ENCODE measurements at regions not wholly inside any gene's neighbourhood (a gene's known extent, or its start where the extent isn't known, plus 50 kb on each side); places are given as distances from the start of the nearest gene placed in this dataset.
"Not testable (repeated sequence)": the region's sequence is repeated elsewhere in the genome, so short reads cannot be mapped to it uniquely, and the experiment has no call there.

GRCh38 chr20:40280616-40281015, 408.4 kb downstream of the MAFB start:
- DNase-seq: no peak

DNA sequence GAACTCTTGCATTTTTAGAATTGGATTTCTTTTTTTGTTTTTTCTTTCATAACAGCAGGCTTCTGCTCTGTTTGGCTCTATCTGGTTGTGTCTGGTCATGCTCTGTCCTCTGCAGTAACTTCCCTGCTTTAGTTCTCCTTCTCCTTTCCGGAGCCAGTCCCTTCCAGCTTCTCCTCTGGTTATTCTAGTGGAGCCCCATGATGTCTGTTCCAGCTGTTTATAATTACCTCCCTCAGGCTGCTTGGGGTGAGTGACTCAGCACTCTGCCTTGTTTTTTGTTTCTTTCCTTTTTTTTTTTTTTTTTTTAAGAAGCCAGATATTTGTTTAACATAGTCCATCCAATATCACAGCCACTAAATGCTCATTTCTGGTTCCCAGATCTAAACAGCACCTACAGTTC, 409.6 kb downstream of the MAFB start:
- peak in 5 of 56 donors; percentile 4 to 34 (median 4) for DNase-seq

DNA sequence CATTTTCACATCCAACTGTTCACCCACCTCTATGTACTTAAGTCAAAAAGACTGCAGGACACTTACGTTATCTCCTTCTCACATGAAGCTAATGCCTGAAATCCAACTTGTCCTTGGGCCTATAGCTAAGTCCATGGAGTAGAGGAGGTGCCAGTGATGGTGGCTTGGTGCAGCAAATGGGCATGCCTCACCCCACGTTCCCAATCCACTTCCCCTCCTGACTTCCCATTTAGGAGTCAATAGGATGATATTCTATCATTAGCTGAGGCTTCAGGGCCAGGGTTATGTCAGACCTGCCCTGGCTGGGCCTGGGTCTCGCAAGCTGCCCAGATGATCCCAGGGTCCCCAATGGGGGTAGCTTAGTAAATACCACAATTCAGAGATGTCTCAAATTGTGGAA, 410.4 kb downstream of the MAFB start:
- no peak for DNase-seq

DNA sequence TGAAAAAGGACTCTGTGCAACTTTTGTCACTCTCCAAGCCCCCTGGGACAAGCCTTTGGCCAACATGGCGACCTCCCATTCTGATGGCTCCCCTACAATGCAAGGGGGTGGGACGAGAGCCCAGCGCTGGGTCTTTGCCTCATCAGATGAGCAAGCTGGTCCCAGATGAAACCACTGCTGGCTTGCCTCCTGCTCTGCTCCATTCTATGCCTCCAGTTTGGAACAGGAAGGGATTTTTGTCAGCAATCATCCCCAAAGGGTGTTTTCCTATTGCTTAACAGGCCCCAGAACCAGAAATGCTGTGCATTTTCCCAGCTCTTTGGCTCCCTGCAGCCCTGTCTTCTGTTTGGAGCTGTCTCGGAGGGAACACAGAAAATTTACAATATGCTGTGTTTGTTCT, 412.7 kb downstream of the MAFB start:
- DNase-seq: no peak

GRCh38 chr20:40275738-40276137, 413.3 kb downstream of the MAFB start:
- no peak for DNase-seq

- DNase-seq: no peak
Observed at GRCh38 chr20:40274912-40275533, 414.0 kb downstream of the MAFB start.

DNA sequence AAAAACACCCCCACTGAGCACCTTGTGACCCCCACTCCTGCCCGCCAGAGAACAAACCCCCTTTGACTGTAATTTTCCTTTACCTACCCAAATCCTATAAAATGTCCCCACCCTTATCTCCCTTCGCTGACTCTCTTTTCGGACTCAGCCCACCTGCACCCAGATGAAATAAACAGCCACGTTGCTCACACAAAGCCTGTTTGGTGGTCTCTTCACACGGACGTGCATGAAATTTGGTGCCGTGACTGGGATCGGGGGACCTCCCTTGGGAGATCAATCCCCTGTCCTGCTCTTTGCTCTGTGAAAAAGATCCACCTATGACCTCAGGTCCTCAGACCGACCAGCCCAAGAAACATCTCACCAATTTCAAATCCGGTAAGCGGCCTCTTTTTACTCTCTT, 419.8 kb downstream of the MAFB start:
- not testable (repeated sequence) for DNase-seq

GRCh38 chr20:40268321-40269075, 420.5 kb downstream of the MAFB start:
- DNase-seq: no peak

- DNase-seq: peak in 8 of 56 donors; percentile 1 to 13 (median 4)
Observed at GRCh38 chr20:40265825-40266533, 423.1 kb downstream of the MAFB start.

GRCh38 chr20:40262219-40262618, 426.8 kb downstream of the MAFB start:
- no peak for DNase-seq

DNA sequence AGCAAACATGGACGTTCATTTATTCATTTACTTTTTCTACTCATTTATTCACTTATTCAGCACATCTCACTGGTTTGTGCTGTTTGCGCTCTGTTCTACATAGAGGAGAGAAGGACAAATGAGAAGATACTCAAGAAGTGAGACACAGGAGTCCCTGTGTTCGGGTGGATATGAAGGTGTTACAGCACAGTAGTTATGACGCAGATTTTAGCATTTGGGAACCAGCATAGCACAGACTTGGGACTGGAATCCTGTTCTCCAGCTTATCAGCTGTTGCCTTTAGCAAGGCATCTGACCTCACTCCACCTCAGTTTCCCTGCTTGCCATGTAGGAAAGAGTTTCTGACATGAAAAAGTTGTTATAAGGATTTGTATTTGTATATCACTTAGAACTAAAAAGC, 430.1 kb downstream of the MAFB start:
- no peak for DNase-seq

DNA sequence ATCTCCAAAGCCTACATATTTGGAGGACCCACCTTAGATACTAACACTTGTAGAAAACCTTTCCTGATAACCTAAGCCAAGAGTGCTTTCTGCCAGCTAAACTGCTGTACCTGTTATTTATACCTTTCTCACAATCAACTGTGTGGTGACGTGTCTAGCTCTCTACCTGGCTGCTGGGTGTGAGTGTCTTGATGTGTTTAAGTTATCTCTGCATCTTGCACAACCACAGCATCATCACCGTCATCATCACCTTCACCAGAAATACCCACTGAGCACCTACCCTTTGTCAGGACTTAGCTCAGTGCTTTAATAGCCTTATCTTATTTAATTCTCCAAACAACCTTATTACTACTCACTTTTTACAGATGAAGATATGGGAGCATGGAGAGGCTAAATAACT, 431.3 kb downstream of the MAFB start:
- no peak for DNase-seq

GRCh38 chr20:40255365-40255764, 433.7 kb downstream of the MAFB start:
- DNase-seq: no peak

DNA sequence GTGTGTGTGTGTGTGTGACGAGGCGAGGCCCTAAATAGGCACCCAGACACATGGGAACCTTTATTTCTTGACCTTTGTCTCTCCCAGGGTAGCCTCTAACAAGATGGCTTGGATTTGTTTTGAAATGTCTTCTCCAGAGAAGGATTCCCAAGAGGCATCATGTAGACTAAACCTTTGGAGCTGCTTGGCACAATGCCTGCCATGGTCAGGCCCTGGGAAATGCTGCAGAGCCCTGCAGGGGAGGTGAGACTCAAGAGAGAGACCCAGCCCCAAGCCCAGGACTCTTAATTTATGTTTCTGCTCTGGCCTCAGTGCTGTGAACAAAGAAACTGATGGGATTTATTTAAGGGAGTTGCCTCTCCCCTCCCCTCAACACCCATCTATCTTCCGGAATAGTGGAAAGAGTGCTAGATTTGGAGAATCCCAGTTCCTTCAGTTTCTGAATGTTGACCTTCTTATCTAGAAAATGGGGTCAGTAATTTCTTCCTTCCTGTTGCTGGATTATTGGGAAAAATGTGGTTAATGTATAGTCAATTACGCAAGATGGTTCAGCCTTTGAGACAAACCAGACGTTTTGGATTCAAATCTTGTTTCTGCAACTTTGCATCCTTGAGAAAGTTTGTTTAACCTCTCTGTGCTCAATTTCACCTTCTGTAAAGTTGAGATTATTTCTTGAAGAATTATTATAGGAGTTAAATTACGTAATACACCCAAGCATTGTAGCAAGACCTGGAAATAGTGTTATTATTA, 434.8 kb downstream of the MAFB start:
- DNase-seq: no peak

- no peak for DNase-seq
Observed at GRCh38 chr20:40251284-40251932, 437.6 kb downstream of the MAFB start.

- DNase-seq: no peak
Observed at GRCh38 chr20:40249805-40250204, 439.2 kb downstream of the MAFB start.

- DNase-seq: no peak
Observed at GRCh38 chr20:40245829-40246228, 443.2 kb downstream of the MAFB start.

- no peak for DNase-seq
Observed at GRCh38 chr20:40244286-40244685, 444.8 kb downstream of the MAFB start.

- DNase-seq: no peak
Observed at GRCh38 chr20:40241596-40242343, 447.3 kb downstream of the MAFB start.

- DNase-seq: no peak
Observed at GRCh38 chr20:40238511-40238910, 450.5 kb downstream of the MAFB start.

DNA sequence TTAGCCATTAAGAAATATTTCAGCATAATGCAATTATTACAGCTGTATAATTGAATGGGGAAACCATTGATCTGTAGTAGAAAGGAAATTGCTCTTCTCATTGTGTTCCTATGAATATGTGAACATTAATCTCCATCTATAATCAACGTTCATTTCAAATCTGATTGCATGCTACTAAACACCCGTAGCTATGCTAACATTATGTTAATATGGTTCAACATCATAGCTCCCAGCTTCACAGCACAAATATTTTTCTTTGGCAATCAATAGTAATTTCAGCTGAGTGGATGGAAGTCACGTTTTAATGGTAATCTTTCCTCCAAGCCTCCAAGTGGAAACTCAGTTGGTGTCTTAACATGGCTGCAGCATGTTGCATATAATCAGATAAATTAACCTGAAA, 454.4 kb downstream of the MAFB start:
- no peak for DNase-seq

Data from amygdala (tissue), 56 donors.